ENCODE measurements at regions not wholly inside any gene's neighbourhood (a gene's known extent, or its start where the extent isn't known, plus 50 kb on each side); places are given as distances from the start of the nearest gene placed in this dataset.

DNA sequence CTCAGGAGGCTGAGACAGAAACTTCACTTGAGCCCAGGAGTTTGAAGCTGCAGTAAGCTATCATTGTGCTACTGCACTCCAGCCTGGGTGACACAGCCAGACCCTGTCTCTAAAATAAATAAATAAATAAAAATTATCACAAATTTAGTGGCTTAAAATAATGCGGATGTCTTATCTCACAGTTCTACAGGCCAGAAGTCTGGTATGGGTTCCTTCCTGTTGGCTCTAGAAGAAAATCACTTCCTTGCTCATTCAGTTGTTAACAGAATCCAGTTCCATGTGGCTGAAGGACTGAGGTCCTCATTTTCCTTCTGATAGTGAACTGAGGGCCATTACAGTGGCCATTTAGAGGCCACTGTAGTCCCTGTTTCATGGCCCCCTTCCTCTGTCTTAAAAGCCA is 94.6 kb upstream of the S1PR1 start:
- TF ChIP-seq, protein P1, sequence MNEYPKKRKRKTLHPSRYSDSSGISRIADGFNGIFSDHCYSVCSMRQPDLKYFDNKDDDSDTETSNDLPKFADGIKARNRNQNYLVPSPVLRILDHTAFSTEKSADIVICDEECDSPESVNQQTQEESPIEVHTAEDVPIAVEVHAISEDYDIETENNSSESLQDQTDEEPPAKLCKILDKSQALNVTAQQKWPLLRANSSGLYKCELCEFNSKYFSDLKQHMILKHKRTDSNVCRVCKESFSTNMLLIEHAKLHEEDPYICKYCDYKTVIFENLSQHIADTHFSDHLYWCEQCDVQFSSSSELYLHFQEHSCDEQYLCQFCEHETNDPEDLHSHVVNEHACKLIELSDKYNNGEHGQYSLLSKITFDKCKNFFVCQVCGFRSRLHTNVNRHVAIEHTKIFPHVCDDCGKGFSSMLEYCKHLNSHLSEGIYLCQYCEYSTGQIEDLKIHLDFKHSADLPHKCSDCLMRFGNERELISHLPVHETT (CRISPR knock-in tag; conservative IDR thresholded peaks at IDR 0.05), result no peak
- TF ChIP-seq, protein P2, sequence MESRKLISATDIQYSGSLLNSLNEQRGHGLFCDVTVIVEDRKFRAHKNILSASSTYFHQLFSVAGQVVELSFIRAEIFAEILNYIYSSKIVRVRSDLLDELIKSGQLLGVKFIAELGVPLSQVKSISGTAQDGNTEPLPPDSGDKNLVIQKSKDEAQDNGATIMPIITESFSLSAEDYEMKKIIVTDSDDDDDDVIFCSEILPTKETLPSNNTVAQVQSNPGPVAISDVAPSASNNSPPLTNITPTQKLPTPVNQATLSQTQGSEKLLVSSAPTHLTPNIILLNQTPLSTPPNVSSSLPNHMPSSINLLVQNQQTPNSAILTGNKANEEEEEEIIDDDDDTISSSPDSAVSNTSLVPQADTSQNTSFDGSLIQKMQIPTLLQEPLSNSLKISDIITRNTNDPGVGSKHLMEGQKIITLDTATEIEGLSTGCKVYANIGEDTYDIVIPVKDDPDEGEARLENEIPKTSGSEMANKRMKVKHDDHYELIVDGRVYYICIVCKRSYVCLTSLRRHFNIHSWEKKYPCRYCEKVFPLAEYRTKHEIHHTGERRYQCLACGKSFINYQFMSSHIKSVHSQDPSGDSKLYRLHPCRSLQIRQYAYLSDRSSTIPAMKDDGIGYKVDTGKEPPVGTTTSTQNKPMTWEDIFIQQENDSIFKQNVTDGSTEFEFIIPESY (CRISPR knock-in tag; IDR thresholded peaks at IDR 0.05), result no peak
- no peak for TF ChIP-seq ZNF207 (IDR thresholded peaks at IDR 0.05; ENCODE audit: borderline replicate concordance)
- TF ChIP-seq IRF1 (CRISPR knock-in tag; IDR thresholded peaks at IDR 0.05; ENCODE audit: low read depth), result no peak
- no peak for TF ChIP-seq POLR2A (IDR thresholded peaks at IDR 0.05; ENCODE audit: insufficient read depth in 1 of 2, low read depth in 2 of 2, low read length in 2 of 2)
- TF ChIP-seq KDM1A (CRISPR knock-in tag; IDR thresholded peaks at IDR 0.05), result no peak
- TF ChIP-seq POLR2AphosphoS5 (IDR thresholded peaks at IDR 0.05; ENCODE audit: low read depth, low read length), result no peak

Measured in HepG2 (cell line).